Left ventricle myocardium inferior (tissue), 1 donor: ENCODE measurements at regions not wholly inside any gene's neighbourhood (a gene's known extent, or its start where the extent isn't known, plus 50 kb on each side); places are given as distances from the start of the nearest gene placed in this dataset.
"Not testable (repeated sequence)": the region's sequence is repeated elsewhere in the genome, so short reads cannot be mapped to it uniquely, and the experiment has no call there.

Experiments used
- DNase-seq: peaks from one replicate; pipeline ENCODE4 v3.0.0-alpha.2; 2020
- H3K27ac ChIP-seq: fragments of 200-600 bp; replicated peaks from 2 replicates; pipeline ENCODE4 v1.8.0; 2021
- H3K27me3 ChIP-seq: fragments of 200-600 bp; 2 replicates; pipeline ENCODE4 v1.8.0; 2021; ENCODE audit warnings: low read depth
- H3K36me3 ChIP-seq: fragments of 200-600 bp; 2 replicates; pipeline ENCODE4 v1.8.0; 2021
- H3K4me1 ChIP-seq: fragments of 200-600 bp; 2 replicates; pipeline ENCODE4 v1.8.0; 2021
- H3K4me3 ChIP-seq: fragments of 200-600 bp; 2 replicates; pipeline ENCODE4 v1.8.0; 2021; ENCODE audit warnings: mild to moderate bottlenecking, moderate library complexity
- H3K9me3 ChIP-seq: fragments of 200-600 bp; replicated peaks from 2 replicates; pipeline ENCODE4 v1.8.0; 2021
- intact Hi-C: fragments of 100-400 bp; cut with micrococcal nuclease; formaldehyde crosslinking; loops from one replicate; pipeline ENCODE4 v1.11.0; 2022
- donor health status: DM: no; HTN: yes; CAD: no; lungs with severe emphysema.

DNA sequence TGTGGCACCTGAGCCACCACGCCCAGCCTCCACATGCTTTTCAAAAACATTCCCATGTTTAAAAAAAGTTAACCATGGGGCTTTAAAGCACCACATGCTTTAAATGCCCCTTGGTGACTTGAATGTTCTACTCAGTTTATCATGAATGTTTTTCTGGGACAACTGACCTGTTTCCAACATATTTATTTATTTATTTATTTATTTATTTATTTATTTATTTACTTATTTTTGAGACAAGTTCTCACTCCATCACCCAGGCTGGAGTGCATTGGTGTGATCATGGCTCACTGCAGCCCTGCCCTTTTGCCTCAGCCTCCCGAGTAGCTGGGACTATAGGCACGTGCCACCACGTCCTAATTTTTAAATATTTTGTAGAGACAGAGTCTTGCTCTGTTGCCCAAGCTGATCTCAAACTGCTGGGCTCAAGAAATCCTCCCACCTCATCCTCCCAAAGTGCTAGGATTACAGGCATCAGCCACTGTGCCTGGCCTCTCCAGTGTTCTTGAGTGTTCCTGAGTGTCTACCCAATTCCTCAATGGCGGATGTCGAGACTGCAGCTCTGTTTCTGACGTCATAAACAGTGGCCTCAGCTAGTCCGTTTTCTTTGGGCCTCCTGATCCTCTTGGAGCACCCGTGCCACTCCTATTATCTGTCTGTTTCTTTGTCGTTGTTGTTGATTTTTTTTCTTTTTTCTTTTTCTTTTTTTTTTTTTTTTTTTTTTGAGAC, 185.7 kb upstream of the TP53TG3 start:
- DNase-seq, intact Hi-C loops, H3K27me3 ChIP-seq, H3K27ac ChIP-seq, H3K9me3 ChIP-seq, H3K4me3 ChIP-seq, H3K36me3 ChIP-seq, H3K4me1 ChIP-seq: not testable (repeated sequence)

- H3K9me3 ChIP-seq, H3K4me1 ChIP-seq, DNase-seq, H3K36me3 ChIP-seq, H3K27ac ChIP-seq, H3K4me3 ChIP-seq, intact Hi-C loops, H3K27me3 ChIP-seq: not testable (repeated sequence)
Measured at GRCh38 chr16:32847379-32847778, 171.4 kb upstream of the TP53TG3 start.

DNA sequence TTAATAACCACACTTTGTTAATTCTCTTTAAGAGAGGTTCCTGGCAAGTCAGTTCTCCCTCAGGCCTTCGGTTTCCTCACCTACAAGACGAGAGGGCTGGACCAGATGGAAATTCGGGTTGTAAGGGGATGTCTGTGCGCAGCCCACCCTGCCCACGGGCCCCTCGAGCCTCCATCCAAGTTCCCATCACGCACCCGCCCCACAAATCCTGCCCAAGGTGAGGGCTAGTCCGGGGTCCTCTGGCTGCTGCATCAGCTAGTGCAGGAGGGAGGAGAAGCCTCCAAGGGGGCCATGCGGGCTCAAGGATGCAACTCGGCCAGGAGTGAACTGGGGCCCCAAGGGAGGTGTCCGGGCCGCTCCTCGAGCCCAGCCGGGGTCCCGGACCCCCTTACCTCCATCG, 169.6 kb upstream of the TP53TG3 start:
- H3K36me3 ChIP-seq, H3K4me3 ChIP-seq, intact Hi-C loops, H3K4me1 ChIP-seq, DNase-seq, H3K27me3 ChIP-seq, H3K9me3 ChIP-seq, H3K27ac ChIP-seq: not testable (repeated sequence)

DNA sequence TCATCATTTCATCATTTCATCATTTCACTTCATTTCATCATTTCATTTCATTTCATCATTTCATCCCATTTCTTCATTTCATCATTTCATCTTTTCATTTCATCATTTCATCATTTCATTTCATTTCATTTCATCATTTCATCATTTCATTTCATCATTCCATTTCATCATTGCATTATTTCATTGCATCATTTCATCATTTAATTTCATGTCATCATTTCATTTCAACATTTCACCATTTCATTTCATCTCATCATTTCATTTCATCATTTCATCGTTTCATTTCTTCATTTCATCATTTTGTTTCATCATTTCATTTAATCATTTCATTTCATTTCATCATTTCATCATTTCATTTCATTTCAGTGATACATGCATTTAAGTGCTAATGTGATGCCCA, 166.9 kb upstream of the TP53TG3 start:
- H3K27ac ChIP-seq, H3K9me3 ChIP-seq, H3K36me3 ChIP-seq, H3K4me1 ChIP-seq, H3K27me3 ChIP-seq, intact Hi-C loops, H3K4me3 ChIP-seq, DNase-seq: not testable (repeated sequence)

- intact Hi-C loops, DNase-seq, H3K27ac ChIP-seq: not testable (repeated sequence)
Measured at GRCh38 chr16:32807280-32807679, 131.3 kb upstream of the TP53TG3 start.

DNA sequence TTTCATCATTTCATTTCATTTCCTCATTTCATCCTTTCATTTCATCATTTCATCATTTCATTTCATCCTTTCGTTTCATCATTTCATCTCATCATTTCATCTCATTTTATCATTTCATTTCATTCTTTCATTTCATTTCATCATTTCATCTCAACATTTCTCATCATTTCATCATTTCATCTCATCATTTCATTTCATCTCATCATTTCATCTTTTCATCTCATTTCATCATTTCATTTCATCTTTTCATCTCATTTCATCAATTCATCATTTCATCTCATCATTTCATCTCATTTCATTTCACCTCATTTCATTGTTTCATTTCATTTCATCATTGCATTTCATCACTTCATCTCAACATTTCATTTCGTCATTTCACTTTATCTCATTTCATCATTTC, 129.7 kb upstream of the TP53TG3 start:
- H3K36me3 ChIP-seq, DNase-seq, H3K27ac ChIP-seq, H3K27me3 ChIP-seq, H3K9me3 ChIP-seq, intact Hi-C loops, H3K4me1 ChIP-seq, H3K4me3 ChIP-seq: not testable (repeated sequence)

More at GRCh38 chr16:32807280-32807679, 131.3 kb upstream of the TP53TG3 start:
- not testable (repeated sequence) for H3K36me3 ChIP-seq, H3K4me3 ChIP-seq, H3K9me3 ChIP-seq, H3K27me3 ChIP-seq, H3K4me1 ChIP-seq
